HCT116 (cell line): ENCODE measurements at regions not wholly inside any gene's neighbourhood (a gene's known extent, or its start where the extent isn't known, plus 50 kb on each side); places are given as distances from the start of the nearest gene placed in this dataset.

ENCODE experiments used
- ATAC-seq: fragments of 200-7000 bp; cut with Tn5 transposase; 2 replicates; pipeline ENCODE4 v1.9.1; 2020; ENCODE audit warnings: mild to moderate bottlenecking, moderate library complexity
- BruUV-seq: library from RNA; stranded (reverse); fragments of 400-500 nt; replicated peaks from 2 replicates; lab custom pipeline; 2021; lab: Mats Ljungman, UMichigan
- CTCF ChIA-PET: fragments of 300-600 bp; sonication (Branson Sonifier 250); formaldehyde crosslinking; loops from one replicate; lab custom pipeline; 2021; ENCODE audit warnings: antibody characterized with exemption; lab: Charles Lee
- POLR2A ChIA-PET: fragments of 300-600, 350-600 bp; sonication (Branson Sonifier 250); formaldehyde crosslinking; loops from one replicate; lab custom pipeline; 2021; ENCODE audit warnings: antibody characterized with exemption; lab: Charles Lee
- RAD21 ChIA-PET, 2 experiments: fragments of 300-600 bp; sonication (Branson Sonifier 250); formaldehyde crosslinking; loops; one replicate each; lab custom pipeline; 2023; ENCODE audit warnings: low total read pairs in 2 of 2; ENCODE audit not compliant: uncharacterized antibody in 2 of 2, unreplicated experiment in 2 of 2, low non-redundant PET in 1 of 2; lab: Charles Lee
- DNase-seq: peaks from one replicate; pipeline ENCODE4 v3.0.0-alpha.2; 2010; ENCODE audit warnings: low read depth, low spot score
- H2AFZ ChIP-seq: fragments of 200-600 bp; shearing (Covaris generic), sonication (generic); 2 replicates; pipeline ENCODE4 v1.6.1; 2017; ENCODE audit warnings: low read depth, mixed run types, mixed read lengths, antibody characterized with exemption, low read length; ENCODE audit not compliant: poor library complexity, severe bottlenecking
- H3K27ac ChIP-seq: 2 replicates; pipeline ENCODE4 v1.5.1; 2012; ENCODE audit warnings: low read depth, low read length
- H3K27me3 ChIP-seq: fragments of 200-600 bp; sonication (generic); 2 replicates; pipeline ENCODE4 v1.6.1; 2016; ENCODE audit warnings: mixed run types, low read length, mixed read lengths; ENCODE audit not compliant: insufficient read depth
- H3K36me3 ChIP-seq, 2 experiments: fragments of 200-500 bp in 1 of 2; fragments of 200-600 bp in 1 of 2; sonication (Bioruptor generic) in 1 of 2; sonication (generic) in 1 of 2; 2 replicates each; pipeline versions ENCODE4 v1.5.1 to v1.6.1; 2014 to 2016; ENCODE audit warnings: low read length in 2 of 2, inconsistent platforms in 1 of 2, mixed read lengths in 1 of 2, mixed run types in 1 of 2; ENCODE audit not compliant: insufficient read depth in 2 of 2, control insufficient read depth in 1 of 2
- H3K4me1 ChIP-seq, 2 experiments: fragments of 200-600 bp in 1 of 2; sonication (generic) in 1 of 2; 2 replicates each; pipeline versions ENCODE4 v1.5.1 to v1.6.1; 2012 to 2017; ENCODE audit warnings: low read length in 2 of 2, inconsistent platforms in 1 of 2, mild to moderate bottlenecking in 1 of 2, mixed read lengths in 1 of 2, mixed run types in 1 of 2, moderate library complexity in 1 of 2; ENCODE audit not compliant: insufficient read depth in 2 of 2, control insufficient read depth in 1 of 2
- H3K4me2 ChIP-seq: fragments of 200-600 bp; sonication (generic); 2 replicates; pipeline ENCODE4 v1.6.1; 2017; ENCODE audit warnings: mixed run types, low read length, mixed read lengths
- H3K4me3 ChIP-seq, 2 experiments: fragments of 200-600 bp in 1 of 2; sonication (generic) in 1 of 2; replicated peaks in 1 of 2; 2 replicates each; pipeline ENCODE4 v1.5.1; 2011 to 2016; ENCODE audit warnings: low read length in 2 of 2, control low read depth in 1 of 2, low read depth in 1 of 2, mild to moderate bottlenecking in 1 of 2, mixed read lengths in 1 of 2, mixed run types in 1 of 2
- H3K79me2 ChIP-seq: fragments of 200-600 bp; sonication (generic); 2 replicates; pipeline ENCODE4 v1.6.1; 2017; ENCODE audit warnings: mild to moderate bottlenecking, mixed run types, low read length, moderate library complexity, mixed read lengths; ENCODE audit not compliant: insufficient read depth
- H3K9ac ChIP-seq: fragments of 200-600 bp; sonication (generic); 2 replicates; pipeline ENCODE4 v1.6.1; 2016; ENCODE audit warnings: low read length, mixed read lengths
- H3K9me2 ChIP-seq: fragments of 200-600 bp; sonication (generic), shearing (Covaris generic); 2 replicates; pipeline ENCODE4 v1.6.1; 2017; ENCODE audit warnings: mixed run types, mild to moderate bottlenecking, moderate library complexity; ENCODE audit not compliant: insufficient read depth
- H3K9me3 ChIP-seq, 2 experiments: fragments of 200-500 bp in 1 of 2; fragments of 200-600 bp in 1 of 2; sonication (Bioruptor generic) in 1 of 2; sonication (generic) in 1 of 2; 2 replicates each; pipeline ENCODE4 v1.6.1; 2014 to 2017; ENCODE audit warnings: low read length in 2 of 2, mixed read lengths in 2 of 2, inconsistent platforms in 1 of 2, low read depth in 1 of 2, mild to moderate bottlenecking in 1 of 2, mixed run types in 1 of 2, moderate library complexity in 1 of 2; ENCODE audit not compliant: control insufficient read depth in 1 of 2, insufficient read depth in 1 of 2
- H4K20me1 ChIP-seq: fragments of 200-600 bp; sonication (generic), shearing (Covaris generic); 2 replicates; pipeline ENCODE4 v1.6.1; 2017; ENCODE audit warnings: mixed run types, mild to moderate bottlenecking, moderate library complexity; ENCODE audit not compliant: insufficient read depth
- CBX3 ChIP-seq: IDR thresholded peaks from 2 replicates; pipeline ENCODE4 v1.6.1; 2012; ENCODE audit warnings: low read depth
- CEBPB ChIP-seq: IDR thresholded peaks from 2 replicates; pipeline ENCODE4 v1.6.1; 2012; ENCODE audit warnings: low read depth
- EGR1 ChIP-seq: IDR thresholded peaks from 2 replicates; pipeline ENCODE4 v1.6.1; 2012; ENCODE audit warnings: low read depth
- ELF1 ChIP-seq: IDR thresholded peaks from 2 replicates; pipeline ENCODE4 v1.6.1; 2012; ENCODE audit warnings: low read depth, borderline replicate concordance
- EZH2phosphoT487 ChIP-seq: fragments of 200-600 bp; IDR thresholded peaks from 2 replicates; pipeline ENCODE4 v1.6.1; 2018; ENCODE audit warnings: antibody characterized with exemption, borderline replicate concordance
- JUND ChIP-seq: IDR thresholded peaks from 2 replicates; pipeline ENCODE4 v1.6.1; 2012
- POLR2AphosphoS5 ChIP-seq: IDR thresholded peaks from 2 replicates; pipeline ENCODE4 v1.6.1; 2011; ENCODE audit warnings: mild to moderate bottlenecking, low read depth, low read length, moderate library complexity
- SIN3A ChIP-seq: IDR thresholded peaks from 2 replicates; pipeline ENCODE4 v1.6.1; 2012; ENCODE audit warnings: low read depth
- SRF ChIP-seq: IDR thresholded peaks from 2 replicates; pipeline ENCODE4 v1.6.1; 2012; ENCODE audit warnings: low read depth
- TCF7L2 ChIP-seq: IDR thresholded peaks from 2 replicates; pipeline ENCODE4 v1.7.0; 2011; ENCODE audit warnings: borderline replicate concordance, inconsistent platforms; ENCODE audit not compliant: insufficient read depth, insufficient read length; ENCODE audit errors: extremely low read depth
- YY1 ChIP-seq: IDR thresholded peaks from 2 replicates; pipeline ENCODE4 v1.6.1; 2011; ENCODE audit warnings: low read length, low read depth, moderate library complexity, mild to moderate bottlenecking; ENCODE audit not compliant: insufficient replicate concordance; ENCODE audit errors: extremely low read depth
- ZFX ChIP-seq: fragments of 450-650 bp; IDR thresholded peaks from 2 replicates; pipeline ENCODE4 v1.6.1; 2017
- intact Hi-C: fragments of 100-400 bp; cut with micrococcal nuclease; formaldehyde crosslinking; loops from 2 replicates; pipeline ENCODE4 v1.10.0; 2022
- TF ChIP-seq, protein P1 (sequence below): IDR thresholded peaks from 2 replicates; pipeline ENCODE4 v1.6.1; 2012
- TF ChIP-seq, protein P2 (sequence below): IDR thresholded peaks from 2 replicates; pipeline ENCODE4 v1.6.1; 2012
- TF ChIP-seq, protein P3 (sequence below): IDR thresholded peaks from 2 replicates; pipeline ENCODE4 v1.6.1; 2012; ENCODE audit warnings: low read depth

DNA sequence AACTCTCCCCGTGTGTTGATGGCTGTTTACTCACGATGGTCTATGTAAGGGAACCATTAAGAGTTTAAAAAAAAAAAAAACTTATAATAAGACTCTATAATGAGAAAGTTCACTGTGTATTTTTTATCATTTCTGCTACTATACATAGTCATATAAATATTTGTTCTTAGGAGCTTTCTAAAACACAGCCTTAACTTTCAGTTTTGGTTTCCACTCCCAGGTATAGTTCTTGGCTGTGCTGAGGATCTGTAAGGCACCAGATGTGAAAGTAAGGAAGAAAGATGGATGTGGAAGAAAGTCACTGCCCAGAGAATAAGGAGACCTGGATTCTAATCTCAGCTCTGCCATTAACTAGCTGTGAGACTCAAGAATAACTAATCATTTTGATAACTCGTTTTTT is 101.9 kb upstream of the THBS1 start:
- intact Hi-C loops, result no loop called here

DNA sequence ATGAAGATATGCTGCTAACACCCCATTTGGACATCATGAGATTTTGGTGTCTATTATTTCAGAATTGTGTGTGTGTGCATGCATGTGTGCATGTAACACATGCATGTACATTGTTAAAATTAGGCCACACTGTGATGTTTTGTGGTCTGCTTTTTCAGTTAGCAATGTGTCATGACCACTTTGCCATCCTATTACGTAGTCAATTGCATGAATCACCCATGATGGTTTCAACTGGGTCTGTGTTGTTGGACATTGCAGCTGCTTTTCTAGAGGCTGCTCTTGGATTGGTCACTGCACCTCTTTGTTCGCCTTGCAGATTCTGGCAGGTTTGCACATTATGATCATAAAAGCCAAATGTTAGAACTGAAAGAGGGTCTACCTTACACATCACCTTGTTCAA is 101.0 kb upstream of the THBS1 start:
- no TSS peak for BruUV-seq
- no peaks in the 10 kb centered on the region for H3K36me3 ChIP-seq
- H3K27me3 ChIP-seq, result no peaks in the 10 kb centered on the region; the same call in 1 of the 2 replicates
- H3K9ac ChIP-seq, result no peak overlapping the region
- ATAC-seq (no peak), DNase-seq (no peak)
- no peak overlapping the region for H3K4me3 ChIP-seq
- no peak overlapping the region for H2AFZ ChIP-seq
- intact Hi-C loops, result no loop called here
- H3K9me3 ChIP-seq, result no peaks in the 10 kb centered on the region
- ChIA-PET CTCF (no interaction called here), POLR2A (no interaction called here), RAD21 (no interaction called here)
- TF ChIP-seq, protein P1, sequence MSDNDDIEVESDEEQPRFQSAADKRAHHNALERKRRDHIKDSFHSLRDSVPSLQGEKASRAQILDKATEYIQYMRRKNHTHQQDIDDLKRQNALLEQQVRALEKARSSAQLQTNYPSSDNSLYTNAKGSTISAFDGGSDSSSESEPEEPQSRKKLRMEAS, result no peak
- TF ChIP-seq TCF7L2 (no peak), JUND (no peak), EGR1 (no peak), CEBPB (no peak), YY1 (no peak), ELF1 (no peak), CBX3 (no peak), EZH2phosphoT487 (no peak), SRF (no peak), POLR2AphosphoS5 (no peak)
- TF ChIP-seq, protein P2, sequence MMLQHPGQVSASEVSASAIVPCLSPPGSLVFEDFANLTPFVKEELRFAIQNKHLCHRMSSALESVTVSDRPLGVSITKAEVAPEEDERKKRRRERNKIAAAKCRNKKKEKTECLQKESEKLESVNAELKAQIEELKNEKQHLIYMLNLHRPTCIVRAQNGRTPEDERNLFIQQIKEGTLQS, result no peak
- TF ChIP-seq, protein P3, sequence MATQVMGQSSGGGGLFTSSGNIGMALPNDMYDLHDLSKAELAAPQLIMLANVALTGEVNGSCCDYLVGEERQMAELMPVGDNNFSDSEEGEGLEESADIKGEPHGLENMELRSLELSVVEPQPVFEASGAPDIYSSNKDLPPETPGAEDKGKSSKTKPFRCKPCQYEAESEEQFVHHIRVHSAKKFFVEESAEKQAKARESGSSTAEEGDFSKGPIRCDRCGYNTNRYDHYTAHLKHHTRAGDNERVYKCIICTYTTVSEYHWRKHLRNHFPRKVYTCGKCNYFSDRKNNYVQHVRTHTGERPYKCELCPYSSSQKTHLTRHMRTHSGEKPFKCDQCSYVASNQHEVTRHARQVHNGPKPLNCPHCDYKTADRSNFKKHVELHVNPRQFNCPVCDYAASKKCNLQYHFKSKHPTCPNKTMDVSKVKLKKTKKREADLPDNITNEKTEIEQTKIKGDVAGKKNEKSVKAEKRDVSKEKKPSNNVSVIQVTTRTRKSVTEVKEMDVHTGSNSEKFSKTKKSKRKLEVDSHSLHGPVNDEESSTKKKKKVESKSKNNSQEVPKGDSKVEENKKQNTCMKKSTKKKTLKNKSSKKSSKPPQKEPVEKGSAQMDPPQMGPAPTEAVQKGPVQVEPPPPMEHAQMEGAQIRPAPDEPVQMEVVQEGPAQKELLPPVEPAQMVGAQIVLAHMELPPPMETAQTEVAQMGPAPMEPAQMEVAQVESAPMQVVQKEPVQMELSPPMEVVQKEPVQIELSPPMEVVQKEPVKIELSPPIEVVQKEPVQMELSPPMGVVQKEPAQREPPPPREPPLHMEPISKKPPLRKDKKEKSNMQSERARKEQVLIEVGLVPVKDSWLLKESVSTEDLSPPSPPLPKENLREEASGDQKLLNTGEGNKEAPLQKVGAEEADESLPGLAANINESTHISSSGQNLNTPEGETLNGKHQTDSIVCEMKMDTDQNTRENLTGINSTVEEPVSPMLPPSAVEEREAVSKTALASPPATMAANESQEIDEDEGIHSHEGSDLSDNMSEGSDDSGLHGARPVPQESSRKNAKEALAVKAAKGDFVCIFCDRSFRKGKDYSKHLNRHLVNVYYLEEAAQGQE, result no peak
- no peak overlapping the region for H3K27ac ChIP-seq
- no peaks in the 10 kb centered on the region for H4K20me1 ChIP-seq
- H3K4me2 ChIP-seq, result no peak overlapping the region
- no peaks in the 10 kb centered on the region for H3K79me2 ChIP-seq
- H3K4me1 ChIP-seq, result no peaks in the 10 kb centered on the region
- no peaks in the 10 kb centered on the region for H3K9me2 ChIP-seq

More for the DNA sequence above, 101.9 kb upstream of the THBS1 start:
- ChIA-PET RAD21 (no interaction called here), CTCF (no interaction called here), POLR2A (no interaction called here)
- Histone ChIP-seq H4K20me1 (no peaks in the 10 kb centered on the region), H3K9ac (no peak overlapping the region), H2AFZ (no peak overlapping the region), H3K4me1 (no peaks in the 10 kb centered on the region), H3K27me3 (no peaks in the 10 kb centered on the region; the same call in 1 of the 2 replicates), H3K9me3 (no peaks in the 10 kb centered on the region), H3K27ac (no peak overlapping the region), H3K9me2 (no peaks in the 10 kb centered on the region), H3K4me2 (no peak overlapping the region), H3K36me3 (no peaks in the 10 kb centered on the region), H3K4me3 (no peak overlapping the region), H3K79me2 (no peaks in the 10 kb centered on the region)
- no TSS peak for BruUV-seq
- no peak for DNase-seq
- TF ChIP-seq ZFX (no peak), EZH2phosphoT487 (no peak), SIN3A (no peak)
- ATAC-seq, result no peak
